Progenitor cell of endocrine pancreas (in vitro differentiated cells): ENCODE measurements at regions not wholly inside any gene's neighbourhood (a gene's known extent, or its start where the extent isn't known, plus 50 kb on each side); places are given as distances from the start of the nearest gene placed in this dataset.

Source experiments
- DNase-seq: peaks from one replicate; pipeline ENCODE4 v3.0.0; 2021; ENCODE audit warnings: low spot score; ENCODE audit not compliant: unreplicated experiment
- H3K27ac Mint-ChIP-seq: 2 replicates; pipeline ENCODE4 v1.8.0; 2021; ENCODE audit warnings: mild to moderate bottlenecking, moderate library complexity, mixed read lengths
- H3K27me3 Mint-ChIP-seq: 2 replicates; pipeline ENCODE4 v1.8.0; 2021; ENCODE audit warnings: mixed read lengths
- H3K36me3 Mint-ChIP-seq: 2 replicates; pipeline ENCODE4 v1.8.0; 2022; ENCODE audit warnings: mixed read lengths; ENCODE audit not compliant: insufficient read depth
- H3K4me1 Mint-ChIP-seq: 2 replicates; pipeline ENCODE4 v1.8.0; 2021; ENCODE audit warnings: low read depth, mixed read lengths
- H3K4me3 Mint-ChIP-seq: 2 replicates; pipeline ENCODE4 v1.8.0; 2021; ENCODE audit warnings: low read depth, mild to moderate bottlenecking, moderate library complexity, mixed read lengths
- H3K9me3 Mint-ChIP-seq: 2 replicates; pipeline ENCODE4 v1.8.0; 2021; ENCODE audit warnings: low read depth, mixed read lengths
- CTCF ChIP-seq: fragments of 200-600 bp; sonication (generic); IDR thresholded peaks from one replicate; pipeline ENCODE4 v1.5.0; 2021; ENCODE audit warnings: antibody characterized with exemption, mild to moderate bottlenecking; ENCODE audit not compliant: unreplicated experiment

GRCh38 chr10:59007307-59008025 is 169.0 kb upstream of the PHYHIPL start:
- Mint-ChIP-seq H3K4me1 (peaks cover 24% of the 10 kb centered on the region), H3K9me3 (no peaks in the 10 kb centered on the region), H3K4me3 (no peak overlapping the region), H3K27ac (no peak overlapping the region), H3K36me3 (no peaks in the 10 kb centered on the region), H3K27me3 (no peaks in the 10 kb centered on the region)
- no peak for TF ChIP-seq CTCF
- DNase-seq = no peak

GRCh38 chr10:59008452-59008851 is 168.0 kb upstream of the PHYHIPL start:
- H3K27ac Mint-ChIP-seq = peak overlapping the region; percentile 47
- H3K4me3 Mint-ChIP-seq = no peak overlapping the region
- no peak for TF ChIP-seq CTCF

GRCh38 chr10:59011972-59012632 is 164.3 kb upstream of the PHYHIPL start:
- DNase-seq = no peak
- TF ChIP-seq CTCF = no peak
- Mint-ChIP-seq H3K4me1 (peaks cover 8% of the 10 kb centered on the region), H3K27ac (no peak overlapping the region), H3K36me3 (no peaks in the 10 kb centered on the region), H3K9me3 (no peaks in the 10 kb centered on the region), H3K27me3 (no peaks in the 10 kb centered on the region), H3K4me3 (no peak overlapping the region)

More at GRCh38 chr10:59008452-59008851, 168.0 kb upstream of the PHYHIPL start:
- Mint-ChIP-seq H3K36me3 (no peaks in the 10 kb centered on the region), H3K9me3 (no peaks in the 10 kb centered on the region), H3K4me1 (peaks cover 21% of the 10 kb centered on the region), H3K27me3 (no peaks in the 10 kb centered on the region)
- DNase-seq = no peak

GRCh38 chr10:59012839-59013238 is 163.6 kb upstream of the PHYHIPL start:
- no peaks in the 10 kb centered on the region for H3K36me3 Mint-ChIP-seq
- H3K4me3 Mint-ChIP-seq = no peak overlapping the region
- DNase-seq = no peak
- H3K4me1 Mint-ChIP-seq = peaks cover 2% of the 10 kb centered on the region
- no peak for TF ChIP-seq CTCF
- H3K9me3 Mint-ChIP-seq = no peaks in the 10 kb centered on the region
- no peaks in the 10 kb centered on the region for H3K27me3 Mint-ChIP-seq
- no peak overlapping the region for H3K27ac Mint-ChIP-seq

GRCh38 chr10:59016043-59016442 is 160.4 kb upstream of the PHYHIPL start:
- TF ChIP-seq CTCF = no peak
- no peaks in the 10 kb centered on the region for H3K9me3 Mint-ChIP-seq
- no peak overlapping the region for H3K4me3 Mint-ChIP-seq
- H3K27ac Mint-ChIP-seq = no peak overlapping the region
- DNase-seq = no peak
- no peaks in the 10 kb centered on the region for H3K4me1 Mint-ChIP-seq
- H3K27me3 Mint-ChIP-seq = no peaks in the 10 kb centered on the region
- H3K36me3 Mint-ChIP-seq = no peaks in the 10 kb centered on the region
